HL-60 (cell line): ENCODE measurements at regions not wholly inside any gene's neighbourhood (a gene's known extent, or its start where the extent isn't known, plus 50 kb on each side); places are given as distances from the start of the nearest gene placed in this dataset.
"Not testable (repeated sequence)": the region's sequence is repeated elsewhere in the genome, so short reads cannot be mapped to it uniquely, and the experiment has no call there.

Experiments used
- DNase-seq, 2 experiments: peaks; one replicate each; pipeline ENCODE4 v3.0.0-alpha.2; 2010 to 2020; ENCODE audit warnings: low read depth in 1 of 2, low spot score in 1 of 2
- H3K27ac ChIP-seq: fragments of 250-450 bp; sonication (Bioruptor Pico); replicated peaks from 2 replicates; pipeline ENCODE4 v1.5.1; 2020; ENCODE audit warnings: mild to moderate bottlenecking, moderate library complexity
- H3K27me3 ChIP-seq: fragments of 250-450 bp; sonication (Bioruptor Pico); 2 replicates; pipeline ENCODE4 v1.5.1; 2021; ENCODE audit warnings: mild to moderate bottlenecking, moderate library complexity; ENCODE audit not compliant: insufficient read depth, poor library complexity, severe bottlenecking
- H3K4me3 ChIP-seq: replicated peaks from 2 replicates; pipeline ENCODE4 v1.5.1; 2011; ENCODE audit warnings: mild to moderate bottlenecking, control low read depth, low read length; ENCODE audit not compliant: insufficient read depth
- CTCF ChIP-seq: IDR thresholded peaks from one replicate; pipeline ENCODE4 v1.5.1; 2011; ENCODE audit warnings: low read length, control low read depth, inconsistent platforms; ENCODE audit not compliant: insufficient read depth
- GABPA ChIP-seq: IDR thresholded peaks from 2 replicates; pipeline ENCODE4 v1.6.1; 2012; ENCODE audit warnings: low read depth
- POLR2AphosphoS5 ChIP-seq: IDR thresholded peaks from 2 replicates; pipeline ENCODE4 v1.6.1; 2012; ENCODE audit warnings: low read depth
- REST ChIP-seq: IDR thresholded peaks from 2 replicates; pipeline ENCODE4 v1.6.1; 2012; ENCODE audit warnings: low read depth; ENCODE audit not compliant: insufficient replicate concordance
- SPI1 ChIP-seq: IDR thresholded peaks from 2 replicates; pipeline ENCODE4 v1.6.1; 2012; ENCODE audit warnings: low read depth, mild to moderate bottlenecking, borderline replicate concordance

- no peak overlapping the region for H3K4me3 ChIP-seq
- TF ChIP-seq POLR2AphosphoS5: no peak
- TF ChIP-seq SPI1: no peak
- no peak for TF ChIP-seq CTCF
- no peak for TF ChIP-seq REST
- TF ChIP-seq GABPA: no peak
- DNase-seq: no peak
- H3K27me3 ChIP-seq: no peaks in the 10 kb centered on the region
- no peak overlapping the region for H3K27ac ChIP-seq
These were observed 1876.0 kb upstream of the C9orf72 start for GRCh38 chr9:29449306-29449705.

- H3K27ac ChIP-seq, H3K4me3 ChIP-seq, DNase-seq: not testable (repeated sequence)
These were observed 1877.1 kb upstream of the C9orf72 start for GRCh38 chr9:29450343-29450875.

GRCh38 chr9:29456940-29457339 is 1883.7 kb upstream of the C9orf72 start:
- Histone ChIP-seq H3K4me3 (no peak overlapping the region), H3K27ac (no peak overlapping the region), H3K27me3 (no peaks in the 10 kb centered on the region)
- no peak for TF ChIP-seq POLR2AphosphoS5
- no peak for TF ChIP-seq GABPA
- no peak for DNase-seq

More at GRCh38 chr9:29450343-29450875, 1877.1 kb upstream of the C9orf72 start:
- H3K27me3 ChIP-seq: not testable (repeated sequence)

GRCh38 chr9:29475471-29475870 is 1902.2 kb upstream of the C9orf72 start:
- no peak for DNase-seq
- Histone ChIP-seq H3K27me3 (no peaks in the 10 kb centered on the region), H3K27ac (no peak overlapping the region), H3K4me3 (no peak overlapping the region)
- TF ChIP-seq GABPA: no peak
- TF ChIP-seq POLR2AphosphoS5: no peak

GRCh38 chr9:29511680-29512079 is 1938.4 kb upstream of the C9orf72 start:
- H3K4me3 ChIP-seq: no peak overlapping the region
- no peak overlapping the region for H3K27ac ChIP-seq
- no peak for TF ChIP-seq GABPA
- no peak for TF ChIP-seq REST
- no peak for TF ChIP-seq POLR2AphosphoS5
- TF ChIP-seq CTCF: no peak
- TF ChIP-seq SPI1: no peak
- DNase-seq: no peak
- H3K27me3 ChIP-seq: no peaks in the 10 kb centered on the region
